ENCODE measurements at regions not wholly inside any gene's neighbourhood (a gene's known extent, or its start where the extent isn't known, plus 50 kb on each side); places are given as distances from the start of the nearest gene placed in this dataset.
"Not testable (repeated sequence)": the region's sequence is repeated elsewhere in the genome, so short reads cannot be mapped to it uniquely, and the experiment has no call there.

DNA sequence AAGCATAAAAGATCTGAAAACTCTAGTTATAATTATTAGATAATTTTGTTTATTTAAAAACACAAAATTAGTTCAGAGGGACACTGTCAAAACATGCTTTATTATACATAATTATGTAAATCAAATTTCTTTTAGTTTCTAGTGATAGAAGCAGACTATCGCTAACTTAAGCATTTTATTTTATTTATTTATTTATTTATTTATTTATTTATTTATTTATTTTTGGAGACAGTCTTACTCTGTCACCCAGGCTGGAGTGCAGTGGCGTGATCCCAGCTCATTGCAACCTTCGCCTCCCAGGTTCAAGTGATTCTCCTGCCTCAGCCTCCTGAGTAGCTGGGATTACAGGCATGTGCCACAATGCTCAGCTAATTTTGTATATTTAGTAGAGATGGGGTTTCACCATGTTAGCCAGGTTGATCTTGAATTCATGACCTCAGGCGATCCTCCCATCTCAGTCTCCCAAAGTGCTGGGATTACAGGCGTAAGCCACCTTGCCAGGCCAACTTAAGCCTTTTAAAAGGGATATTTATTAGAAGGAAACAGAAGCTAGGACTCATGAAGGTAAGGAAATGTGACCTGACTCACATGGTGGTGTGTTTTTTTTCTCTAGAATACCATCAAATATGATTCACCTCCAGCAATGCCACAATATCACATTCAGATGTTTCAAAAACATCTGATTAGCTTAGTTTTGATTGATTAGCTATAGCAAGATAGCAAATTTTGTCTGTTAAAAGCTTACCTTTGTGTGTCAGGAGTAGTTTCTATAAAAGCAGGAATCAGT is 1357.4 kb upstream of the ADGRL4 start:
- DNase-seq = no peak

DNA sequence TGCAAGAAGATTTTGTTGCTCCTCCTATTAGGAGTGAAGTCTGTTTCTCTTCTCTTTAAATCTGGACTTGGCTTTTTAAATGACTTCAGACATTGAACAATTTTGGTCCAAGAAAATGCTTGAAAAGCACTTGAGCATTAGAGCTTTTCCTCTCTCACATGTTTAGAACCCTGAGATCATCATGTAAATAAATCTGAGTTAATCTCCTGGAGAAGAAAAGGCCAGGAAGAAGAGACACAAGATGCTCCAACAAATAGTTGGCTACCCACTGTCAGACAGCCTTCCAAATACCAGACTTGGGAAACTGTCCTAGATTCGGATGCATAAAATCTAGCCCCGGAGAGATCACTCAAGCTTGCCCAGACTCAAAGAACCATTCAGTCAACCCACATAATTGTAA is 1353.1 kb upstream of the ADGRL4 start:
- DNase-seq = no peak

DNA sequence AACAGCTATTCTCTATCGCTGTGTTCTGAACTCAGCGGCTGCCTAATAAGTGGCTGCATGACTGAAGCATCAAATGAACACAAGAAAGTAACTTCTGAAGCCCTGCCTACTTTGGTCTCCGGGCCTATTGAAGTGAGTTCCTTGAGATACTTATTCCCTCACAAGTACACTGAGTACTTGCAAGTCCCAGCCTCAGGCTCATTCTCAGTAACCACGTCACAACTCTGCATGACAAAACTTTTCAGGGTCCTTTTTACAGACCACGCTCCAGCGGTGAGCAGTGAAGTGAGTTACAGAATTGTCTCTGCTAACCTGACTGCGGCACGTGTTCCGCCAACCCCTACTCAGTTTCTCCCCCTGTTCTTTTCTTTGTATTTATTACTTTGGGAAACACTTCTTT is 1342.7 kb upstream of the ADGRL4 start:
- DNase-seq = no peak

DNA sequence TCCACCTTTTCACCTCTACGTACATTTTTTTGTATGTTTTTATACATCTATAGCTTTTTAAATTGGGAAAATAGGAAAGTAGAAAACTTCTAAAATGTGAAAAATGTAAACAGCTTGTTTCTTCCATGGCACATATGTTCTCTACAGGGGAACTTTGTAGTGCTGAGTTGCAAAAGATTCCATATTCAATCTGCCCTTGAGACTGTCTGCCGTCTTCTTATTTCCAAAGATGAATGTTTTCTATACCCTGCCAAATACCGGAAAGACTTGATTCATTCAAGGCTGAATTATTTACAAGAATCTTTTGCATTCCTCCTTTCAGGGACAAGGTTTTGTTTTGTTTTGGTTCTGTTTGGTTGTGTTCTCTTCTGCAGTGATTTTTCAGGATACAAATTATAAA is 1334.5 kb upstream of the ADGRL4 start:
- DNase-seq = no peak

DNA sequence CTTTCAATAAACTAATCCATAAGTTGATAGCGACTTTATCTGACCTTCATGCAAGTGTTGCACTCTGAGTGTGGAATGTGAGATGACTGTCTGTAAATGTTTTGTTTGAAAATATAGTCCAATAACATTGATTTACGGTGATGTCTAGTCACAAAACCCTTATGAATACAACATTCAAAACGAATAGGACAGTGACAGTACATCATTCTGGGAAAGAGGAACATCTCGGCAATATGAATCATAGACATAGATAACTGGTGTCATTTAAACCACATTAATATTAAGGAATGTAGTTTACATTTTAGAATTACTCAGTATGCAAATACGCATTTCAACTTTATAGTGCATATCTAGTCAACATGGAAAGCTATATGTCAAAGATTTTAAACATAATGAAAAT is 1311.6 kb upstream of the ADGRL4 start:
- DNase-seq = no peak

DNA sequence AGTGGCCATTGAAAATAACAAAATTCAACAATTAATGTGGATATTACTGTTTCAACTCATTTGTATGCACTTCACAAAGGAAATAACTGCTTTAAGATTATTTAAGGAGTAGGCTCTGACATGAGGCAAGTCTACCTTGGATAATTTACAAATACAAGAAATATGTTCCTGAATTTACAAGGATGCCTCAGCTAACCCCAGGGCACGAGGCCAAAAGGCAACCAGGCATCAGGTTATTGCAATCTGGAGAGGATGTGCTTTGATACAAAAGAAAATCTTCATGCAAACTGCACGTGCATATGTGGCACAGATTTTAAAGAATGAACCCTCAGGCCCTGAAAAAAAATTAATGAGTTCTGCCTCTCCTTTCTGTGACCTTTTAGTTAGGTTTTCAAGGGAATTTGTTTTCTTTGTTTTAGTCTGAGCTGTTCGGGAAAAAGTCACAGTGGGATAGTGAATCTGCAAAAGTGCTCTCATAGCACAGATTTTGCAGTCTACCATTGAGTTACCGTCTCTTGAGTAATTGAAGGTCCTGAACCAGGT is 1304.2 kb upstream of the ADGRL4 start:
- no peak for DNase-seq

DNA sequence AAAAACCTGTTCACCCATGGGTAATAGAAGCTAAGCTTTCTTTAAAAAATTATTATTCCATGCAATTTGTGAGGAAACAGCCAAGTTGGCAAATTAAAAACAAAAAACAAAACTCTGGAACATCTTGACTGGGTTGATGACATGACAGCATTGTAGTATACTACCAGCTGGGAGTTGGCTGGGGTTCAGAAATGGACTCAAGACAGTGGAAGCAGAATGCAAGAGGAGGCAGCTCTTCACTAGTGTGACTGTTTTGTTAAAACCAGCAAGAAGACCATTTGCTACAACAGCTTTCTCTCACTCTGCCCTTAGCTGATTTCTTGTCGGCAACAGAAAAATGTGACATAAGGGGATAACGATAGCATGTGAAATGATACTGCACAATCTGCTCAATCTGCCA is 1298.9 kb upstream of the ADGRL4 start:
- DNase-seq = no peak

DNA sequence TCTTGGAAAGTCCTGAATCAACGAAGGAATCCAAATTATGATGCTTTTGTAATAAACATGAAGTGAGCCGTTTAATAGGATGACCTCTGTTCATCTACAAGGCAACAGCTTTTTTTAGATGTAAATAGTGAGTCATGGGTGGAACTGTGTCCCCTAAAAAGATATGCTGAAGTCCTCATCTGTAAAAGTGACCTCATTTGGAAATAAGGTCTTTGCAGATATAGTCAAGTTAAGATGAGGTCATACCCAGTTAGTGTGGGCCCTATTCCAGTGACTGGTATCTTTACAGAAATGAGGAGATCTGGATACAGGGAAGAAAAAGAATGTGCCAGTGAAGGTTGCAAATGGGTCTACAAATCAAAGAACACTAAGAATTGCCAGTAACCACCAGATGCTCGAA is 1287.3 kb upstream of the ADGRL4 start:
- no peak for DNase-seq

DNA sequence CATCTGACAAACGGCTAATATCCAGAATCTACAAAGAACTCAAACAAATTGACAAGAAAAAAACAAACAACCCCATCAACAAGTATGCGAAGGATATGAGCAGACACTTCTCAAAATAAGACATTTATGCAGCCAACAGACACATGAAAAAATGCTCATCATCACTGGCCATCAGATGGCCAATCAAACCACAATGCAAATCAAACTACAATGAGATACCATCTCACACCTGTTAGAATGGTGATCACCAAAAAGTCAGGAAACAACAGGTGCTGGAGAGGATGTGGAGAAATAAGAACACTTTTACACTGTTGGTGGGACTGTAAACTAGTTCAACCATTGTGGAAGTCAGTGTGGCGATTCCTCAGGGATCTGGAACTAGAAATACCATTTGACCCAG is 1282.2 kb upstream of the ADGRL4 start:
- DNase-seq = not testable (repeated sequence)

DNA sequence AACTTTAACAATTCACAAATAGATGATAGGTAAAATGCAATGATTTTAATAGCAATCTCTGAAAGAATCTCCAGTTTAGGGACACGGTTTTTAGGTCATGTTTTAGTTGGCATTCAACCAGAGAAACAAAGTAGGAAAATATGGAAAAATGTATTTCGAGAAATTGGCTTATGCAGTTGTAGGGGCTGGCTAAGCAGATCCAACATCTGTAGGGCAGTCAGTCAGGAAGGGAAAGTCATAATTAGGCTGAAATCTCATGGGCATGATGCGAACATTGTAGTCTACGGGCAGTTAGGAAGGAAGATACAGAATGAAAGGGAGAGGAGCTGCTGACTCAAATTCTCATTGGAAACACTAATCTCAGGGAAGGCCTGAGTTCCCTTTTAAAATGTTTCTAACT is 1276.0 kb upstream of the ADGRL4 start:
- DNase-seq = no peak

DNA sequence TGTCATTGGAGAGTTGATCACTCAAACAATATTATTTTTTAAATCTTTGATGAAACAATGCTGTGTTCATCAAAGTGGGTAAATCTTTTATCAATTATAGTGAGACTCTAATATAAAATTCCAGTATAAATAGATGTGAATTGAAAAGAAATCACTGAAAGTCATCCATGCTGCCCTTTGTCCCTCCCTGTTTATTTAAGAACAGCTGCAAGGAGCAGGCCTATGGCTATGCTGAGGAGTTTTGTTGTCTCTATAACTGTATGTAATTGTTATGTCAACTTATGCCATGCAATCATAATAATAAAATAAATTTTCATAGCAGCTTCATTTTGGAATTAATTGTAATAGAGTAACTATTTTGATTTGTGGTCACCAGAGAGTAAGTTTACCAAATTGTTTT is 1272.4 kb upstream of the ADGRL4 start:
- DNase-seq = no peak

DNA sequence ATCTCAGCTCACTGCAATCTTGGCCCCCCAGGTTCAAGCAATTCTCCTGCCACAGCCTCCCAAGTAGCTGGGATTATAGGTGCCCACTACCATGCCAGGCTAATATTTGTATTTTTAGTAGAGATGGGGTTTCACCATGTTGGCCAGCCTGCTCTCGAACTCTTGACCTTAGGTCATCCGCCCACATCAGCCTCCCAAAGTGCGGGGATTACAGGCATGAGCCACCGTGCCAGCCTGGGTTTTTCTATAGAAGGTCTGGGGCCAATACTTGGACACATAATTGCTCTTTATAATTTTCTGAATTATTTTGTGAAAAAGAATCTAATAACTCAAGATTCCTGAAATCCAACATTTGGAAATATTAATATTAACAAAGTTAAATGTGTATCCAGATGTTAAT is 1267.7 kb upstream of the ADGRL4 start:
- no peak for DNase-seq

DNA sequence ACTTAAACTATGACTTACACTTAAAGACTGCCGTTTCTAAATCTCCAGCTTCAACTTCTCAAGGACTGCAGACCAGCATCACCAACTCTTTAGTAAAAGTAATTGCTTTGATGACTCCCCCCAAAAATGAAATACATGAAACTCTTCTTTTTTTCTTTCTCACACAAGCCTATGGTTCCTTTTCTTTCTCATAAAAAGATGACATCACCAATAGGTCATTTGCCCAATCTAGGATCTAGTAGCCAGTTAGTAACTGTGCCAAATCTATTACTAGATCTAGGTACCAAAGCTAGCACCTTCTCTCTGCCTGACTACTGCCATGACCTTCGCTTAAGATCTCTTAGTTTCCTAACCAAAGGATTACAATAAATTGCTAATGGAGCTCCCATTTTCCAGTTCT is 1266.0 kb upstream of the ADGRL4 start:
- no peak for DNase-seq

DNA sequence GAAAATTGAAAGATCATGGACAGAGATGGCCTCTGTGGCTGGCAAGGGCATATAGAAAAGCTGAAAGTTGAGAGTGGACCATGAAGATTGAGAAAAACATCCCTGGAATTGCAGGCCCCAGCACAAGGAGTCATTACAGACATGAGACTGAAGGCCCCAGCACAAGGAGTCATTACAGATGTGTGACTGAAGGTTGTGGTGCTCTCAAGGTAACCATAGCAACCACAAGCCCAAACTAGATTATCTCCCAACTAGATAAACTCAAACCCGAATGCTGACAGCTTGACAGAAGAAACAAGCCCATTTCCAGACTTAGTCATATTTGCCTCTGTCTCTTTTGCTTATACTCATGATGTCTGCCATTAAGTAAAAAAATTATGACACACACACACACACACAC is 1252.1 kb upstream of the ADGRL4 start:
- DNase-seq = no peak

DNA sequence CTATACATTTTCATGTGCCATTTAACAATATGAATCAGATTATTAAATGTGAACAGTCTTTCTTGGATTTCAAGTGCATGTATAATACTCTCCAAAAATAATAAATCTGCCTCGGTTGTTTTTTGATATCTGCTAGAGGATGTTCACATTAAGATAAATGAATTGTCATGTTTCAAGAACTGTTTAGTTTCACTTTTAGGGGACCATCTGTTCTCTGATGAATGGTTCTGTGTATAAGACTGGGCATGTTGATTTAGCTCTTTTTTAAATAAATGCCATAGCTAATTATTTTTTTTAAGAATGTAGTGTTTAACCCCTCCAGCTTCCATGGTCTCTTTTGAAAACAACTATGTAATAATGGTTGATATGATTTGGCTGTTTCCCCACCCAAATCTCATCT is 1245.1 kb upstream of the ADGRL4 start:
- no peak for DNase-seq

DNA sequence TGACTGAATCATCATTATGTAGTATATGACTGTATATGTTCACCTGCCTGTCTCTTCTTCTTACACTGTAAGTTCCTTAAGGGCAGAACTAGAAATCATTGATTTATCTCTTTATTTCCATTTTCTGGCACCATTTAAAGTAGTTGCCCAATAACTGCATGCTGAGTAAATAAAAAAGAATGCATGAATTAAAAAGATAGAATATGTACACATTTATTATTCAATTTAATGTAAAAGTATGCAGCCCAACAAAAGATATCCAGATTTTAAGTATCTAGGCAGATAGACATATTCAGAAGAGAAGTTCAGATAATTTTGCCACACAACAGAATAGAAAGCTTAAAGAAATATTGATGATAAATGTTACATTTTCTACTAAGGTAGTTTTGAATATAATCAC is 1244.6 kb upstream of the ADGRL4 start:
- no peak for DNase-seq

DNA sequence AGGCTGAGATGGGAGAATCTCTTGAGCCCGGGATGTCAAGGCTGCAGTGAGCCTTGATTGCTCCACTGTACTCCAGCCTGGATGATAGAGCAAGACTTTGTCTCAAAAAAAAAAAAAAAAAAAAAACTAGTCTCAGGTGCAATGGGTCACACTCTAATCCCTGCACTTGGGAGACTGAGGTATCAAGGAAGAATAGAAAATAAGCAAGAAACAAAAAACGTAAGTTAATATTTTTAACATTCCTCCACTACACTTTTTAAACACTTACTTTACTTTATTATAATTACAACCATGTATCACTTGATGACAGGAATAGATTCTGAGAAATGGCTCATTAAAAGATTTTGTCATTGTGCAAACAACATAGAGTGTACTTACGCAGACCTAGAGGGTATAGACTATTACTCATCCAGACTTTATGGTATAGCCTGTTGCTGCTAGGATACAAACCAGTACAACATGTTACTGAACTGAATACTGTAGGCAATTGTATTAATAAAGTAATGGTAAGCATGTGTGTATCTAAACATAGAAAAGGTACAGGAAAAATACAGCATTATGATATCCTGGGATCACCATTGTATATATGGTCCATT is 1244.1 kb upstream of the ADGRL4 start:
- no peak for DNase-seq

DNA sequence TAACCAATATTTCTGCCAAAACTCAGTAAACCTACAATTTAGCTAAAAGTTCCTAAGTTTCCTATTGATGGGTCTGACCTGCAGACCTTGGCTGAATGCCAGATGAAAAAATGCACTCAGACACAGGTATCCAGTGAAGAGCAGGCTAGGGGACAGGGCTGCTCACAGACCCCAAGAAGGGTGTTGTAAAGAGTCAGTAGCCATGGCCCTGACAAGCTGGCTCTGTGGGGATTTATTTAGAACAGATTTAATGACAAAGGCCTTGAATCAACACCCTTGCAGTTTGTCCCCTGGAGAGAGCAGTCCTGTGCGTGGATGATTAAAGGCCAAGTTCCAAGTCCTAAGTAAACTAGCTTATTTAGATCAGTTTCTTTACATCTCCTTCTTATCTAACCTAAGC is 1243.2 kb upstream of the ADGRL4 start:
- DNase-seq = no peak

DNA sequence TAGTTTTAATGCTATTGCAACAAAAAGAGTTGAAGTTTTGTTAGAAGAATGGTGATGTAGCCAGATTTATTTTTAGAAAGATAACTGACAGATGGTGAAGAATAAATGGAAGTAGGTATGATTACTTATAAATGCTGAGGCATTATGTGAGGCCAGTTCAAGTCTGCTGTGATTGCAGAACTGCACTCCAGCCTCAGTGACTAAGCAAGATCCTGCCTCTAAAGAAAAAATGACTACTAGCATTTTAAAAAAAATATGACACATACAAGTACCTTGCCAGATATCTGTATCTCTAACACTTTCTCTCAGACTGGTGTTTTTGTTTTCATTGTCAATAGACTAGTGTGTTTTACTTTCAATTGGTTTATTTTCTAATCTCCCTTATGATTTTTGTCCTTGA is 1242.4 kb upstream of the ADGRL4 start:
- no peak for DNase-seq

DNA sequence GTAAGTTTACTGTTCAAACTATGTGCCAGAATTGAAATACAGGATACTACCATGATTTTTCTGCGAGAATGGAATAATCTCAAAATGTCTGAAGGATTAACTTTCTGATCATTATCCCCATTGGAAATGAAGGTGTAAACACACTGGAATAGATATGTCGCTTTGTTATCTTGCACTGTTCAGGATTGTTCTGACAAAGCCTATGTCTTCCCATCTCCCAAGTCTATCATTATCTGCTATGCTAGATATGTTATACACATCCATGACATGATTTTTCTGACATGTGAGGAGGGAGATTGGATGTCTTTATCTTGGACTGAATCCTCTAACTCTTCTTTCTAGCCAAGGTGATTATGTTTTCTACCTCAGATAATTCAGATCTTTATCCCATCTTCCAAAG is 1239.3 kb upstream of the ADGRL4 start:
- DNase-seq = no peak

DNA sequence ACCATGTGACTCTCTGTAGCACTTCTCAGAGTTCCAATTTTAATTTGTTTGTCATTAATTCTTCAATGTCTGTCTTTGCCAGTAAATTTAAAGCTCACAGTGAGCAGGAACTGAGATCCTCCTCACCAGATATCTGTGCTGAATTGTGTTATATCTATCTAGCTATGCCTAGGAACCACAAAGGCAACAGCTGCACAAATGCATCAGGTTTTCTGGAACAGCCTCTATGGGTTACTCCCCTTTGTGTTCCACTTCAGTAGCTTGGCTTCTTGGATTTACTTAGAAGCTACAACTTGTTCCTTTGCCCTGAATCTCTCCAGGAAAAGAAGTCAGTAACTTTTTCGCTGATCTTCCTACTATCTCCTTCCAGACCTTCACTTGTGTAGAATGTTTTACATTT is 1237.8 kb upstream of the ADGRL4 start:
- no peak for DNase-seq

DNA sequence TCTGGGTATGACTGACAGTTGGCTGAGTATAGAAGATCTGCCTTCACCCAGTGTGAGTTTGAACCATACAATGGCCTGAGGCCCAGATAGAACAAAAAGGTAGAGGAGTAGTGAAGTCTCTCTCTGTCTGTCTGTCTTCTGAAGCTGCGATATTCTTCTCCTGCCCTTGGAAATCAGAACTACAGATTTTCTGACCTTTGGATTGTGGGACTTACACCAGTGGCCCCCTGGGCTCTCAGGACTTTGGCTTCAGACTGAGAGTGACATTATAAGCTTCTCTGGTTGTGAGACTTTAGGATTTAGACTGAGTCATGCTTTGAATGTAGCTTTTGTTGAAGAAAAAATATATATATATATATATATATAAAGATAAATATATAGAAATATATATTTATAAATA is 1235.0 kb upstream of the ADGRL4 start:
- no peak for DNase-seq

DNA sequence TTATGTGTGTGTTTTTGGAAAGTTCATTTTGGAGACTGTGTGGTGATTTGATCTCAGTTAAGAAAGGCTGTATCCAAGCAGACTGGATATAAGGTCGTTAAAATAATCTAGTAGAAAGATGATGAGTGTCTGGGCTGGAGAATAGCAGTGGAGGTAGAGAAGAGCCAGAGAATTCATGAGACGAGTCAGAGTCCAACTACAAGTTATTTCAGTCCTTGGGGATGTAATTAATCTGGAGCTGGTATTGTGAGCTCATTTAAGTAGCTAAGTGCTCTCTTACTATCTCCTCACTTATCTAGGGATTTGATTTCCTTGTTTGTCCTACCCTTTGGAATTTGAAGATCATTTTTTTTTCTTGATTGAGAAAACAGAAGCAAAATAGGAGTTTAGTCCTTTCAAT is 1219.0 kb upstream of the ADGRL4 start:
- no peak for DNase-seq

DNA sequence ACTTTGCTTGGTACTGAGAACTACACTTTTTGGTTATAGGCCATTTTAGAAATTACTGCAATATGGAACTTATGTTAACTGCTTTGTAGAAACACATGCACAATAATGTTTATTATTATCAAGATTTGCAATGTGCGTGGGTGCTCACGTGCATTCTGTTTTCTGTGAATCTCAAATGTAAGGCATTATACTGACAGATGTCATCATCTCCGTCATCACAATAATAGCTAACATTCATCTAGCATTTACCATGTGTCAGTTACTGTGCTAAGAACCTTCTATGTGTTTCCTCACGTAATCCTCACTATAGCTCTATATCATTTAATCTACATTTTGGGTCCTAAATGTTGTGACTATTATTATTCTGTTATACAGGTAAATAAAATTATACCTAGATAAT is 1214.8 kb upstream of the ADGRL4 start:
- DNase-seq = no peak

DNA sequence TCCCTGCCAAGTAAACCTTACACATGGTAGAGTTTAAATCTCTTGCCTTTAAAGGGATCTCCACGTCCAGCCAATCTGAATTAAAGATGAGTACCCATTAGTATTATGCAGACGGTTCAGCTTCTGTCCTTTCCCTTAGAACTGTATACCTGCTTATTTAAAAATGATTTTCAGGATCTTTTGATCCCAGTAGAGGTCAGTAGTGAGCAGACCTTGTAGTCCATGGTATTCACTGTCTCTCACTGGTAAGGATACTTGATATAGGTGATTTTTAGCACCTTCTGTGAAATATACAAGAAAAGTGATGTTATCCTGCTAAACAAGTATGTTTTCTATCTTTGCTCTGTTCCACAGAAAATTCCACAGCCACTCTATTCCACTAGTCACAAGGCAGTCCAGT is 1211.6 kb upstream of the ADGRL4 start:
- peak; percentile 62 for DNase-seq

Measured in hematopoietic multipotent progenitor cell treated with erythropoietin and hydrocortisone succinate and interleukin-3 and kit ligand, for 6 days (in vitro differentiated cells).